Stimulated activated CD4-positive, alpha-beta T cell treated with anti-CD3 and anti-CD28 coated beads, Interleukin-15, amount 100 ng/mL, for 48 hours (primary cell): ENCODE measurements at regions not wholly inside any gene's neighbourhood (a gene's known extent, or its start where the extent isn't known, plus 50 kb on each side); places are given as distances from the start of the nearest gene placed in this dataset.
"Not testable (repeated sequence)": the region's sequence is repeated elsewhere in the genome, so short reads cannot be mapped to it uniquely, and the experiment has no call there.

ENCODE experiments used
- DNase-seq, 2 donors: peaks; one replicate each; pipeline ENCODE4 v3.0.0-alpha.2; 2020; ENCODE audit warnings: low read depth in 2 of 2

GRCh38 chr2:106257830-106258229 lies 63.7 kb upstream of the UXS1 start:
- DNase-seq: no peak

- no peak for DNase-seq
These were observed 63.0 kb upstream of the UXS1 start for GRCh38 chr2:106257135-106257534.

- not testable (repeated sequence) for DNase-seq
These were observed 55.2 kb upstream of the UXS1 start for GRCh38 chr2:106249157-106249828.

GRCh38 chr2:106248548-106249151 lies 54.5 kb upstream of the UXS1 start:
- DNase-seq: not testable (repeated sequence)
